Fibroblast of skin of left quadriceps (primary cell): ENCODE measurements at regions not wholly inside any gene's neighbourhood (a gene's known extent, or its start where the extent isn't known, plus 50 kb on each side); places are given as distances from the start of the nearest gene placed in this dataset.

Source experiments
- DNase-seq, 2 experiments: peaks; one replicate each; pipeline ENCODE4 v3.0.0-alpha.2; 2013; ENCODE audit warnings: low read depth in 2 of 2

DNA sequence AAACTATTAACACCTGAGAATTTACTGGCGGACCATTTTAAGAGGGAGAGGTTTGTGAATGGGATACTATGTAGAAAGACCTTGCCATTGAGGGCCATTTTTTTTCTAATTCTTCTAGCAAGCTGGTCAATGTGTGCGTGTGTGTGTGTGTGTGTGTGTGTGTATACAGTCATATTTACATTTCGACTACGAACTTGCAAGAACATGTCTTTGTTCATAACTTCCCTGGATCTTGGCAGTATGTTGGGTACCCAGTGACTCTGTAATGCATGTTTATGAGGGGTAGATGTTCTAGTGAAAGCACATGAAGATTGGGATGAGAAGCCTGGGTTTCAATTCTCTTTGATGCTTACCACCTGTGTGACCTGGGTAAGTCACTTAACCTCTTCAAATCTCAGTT, 133.6 kb downstream of the UBE2E3 start:
- DNase-seq = no peak

DNA sequence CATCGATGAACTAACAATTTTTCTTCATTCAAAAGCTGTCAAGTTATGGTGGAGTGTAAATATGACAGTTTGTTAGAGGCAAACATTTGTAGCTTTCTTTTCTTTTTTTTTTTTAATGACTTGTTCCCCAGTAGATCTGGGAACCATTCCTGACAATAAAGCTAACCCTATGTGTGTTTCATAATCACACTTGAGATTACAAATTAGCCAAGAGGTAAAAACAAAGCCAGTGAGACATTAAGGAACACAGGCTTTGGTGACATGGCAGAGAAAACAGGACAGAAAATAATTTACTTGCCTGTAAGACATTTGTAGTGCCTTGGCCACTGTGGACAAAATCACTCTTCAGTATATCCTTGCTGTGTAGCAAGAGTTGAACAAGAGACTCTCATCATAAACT, 135.9 kb downstream of the UBE2E3 start:
- DNase-seq = no peak

DNA sequence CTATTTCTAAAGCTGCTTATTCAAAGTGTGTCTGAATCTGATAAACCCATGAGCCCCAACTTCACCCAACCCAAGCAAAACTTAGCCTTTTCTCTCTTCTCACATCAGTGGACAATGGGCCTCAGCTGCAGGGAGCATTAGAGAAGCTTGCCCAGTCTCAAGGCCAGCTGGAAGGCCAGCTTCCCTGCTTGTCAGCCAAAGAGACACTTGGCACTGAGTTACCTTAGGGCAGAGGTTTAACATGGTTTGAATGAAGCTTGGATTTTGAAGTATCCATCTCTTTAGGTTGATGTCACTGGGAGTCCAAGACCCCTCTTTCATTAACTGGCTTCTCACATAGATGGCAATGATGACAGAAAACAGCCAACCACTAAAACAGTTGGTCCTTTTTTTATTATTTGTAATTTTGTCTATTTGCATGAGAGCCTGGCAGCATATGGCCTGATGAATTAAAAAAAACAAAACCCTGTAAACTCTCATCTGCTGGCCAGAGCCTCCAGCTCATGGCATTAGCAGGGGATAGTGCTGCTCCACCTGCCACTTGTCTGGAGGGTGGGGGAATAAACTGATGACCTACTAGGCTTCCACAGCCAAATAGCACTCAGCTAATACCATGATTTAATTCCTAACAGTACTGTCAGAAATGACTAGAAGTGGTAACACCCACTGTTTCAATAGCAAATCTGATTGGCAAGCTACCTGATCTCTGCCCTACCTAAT, 137.0 kb downstream of the UBE2E3 start:
- DNase-seq = no peak

DNA sequence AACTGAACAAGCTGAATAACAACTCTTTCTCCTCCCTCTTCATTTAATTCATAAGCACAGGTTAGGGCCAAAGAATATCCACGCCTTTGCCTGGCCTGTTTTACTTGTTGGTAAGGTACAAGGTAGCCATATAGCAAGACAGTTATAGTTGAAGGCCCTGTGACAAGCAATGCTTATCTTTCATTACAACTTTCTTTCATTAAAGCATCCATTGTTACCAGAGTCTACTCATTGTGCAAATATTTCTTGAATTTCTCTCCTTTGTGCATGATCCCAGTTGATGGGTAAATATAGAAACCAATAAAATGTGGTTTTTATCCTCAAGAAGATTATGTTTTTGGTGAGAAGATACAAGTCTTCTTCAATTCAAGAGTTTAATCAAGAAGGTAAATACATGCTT, 140.2 kb downstream of the UBE2E3 start:
- DNase-seq = no peak

DNA sequence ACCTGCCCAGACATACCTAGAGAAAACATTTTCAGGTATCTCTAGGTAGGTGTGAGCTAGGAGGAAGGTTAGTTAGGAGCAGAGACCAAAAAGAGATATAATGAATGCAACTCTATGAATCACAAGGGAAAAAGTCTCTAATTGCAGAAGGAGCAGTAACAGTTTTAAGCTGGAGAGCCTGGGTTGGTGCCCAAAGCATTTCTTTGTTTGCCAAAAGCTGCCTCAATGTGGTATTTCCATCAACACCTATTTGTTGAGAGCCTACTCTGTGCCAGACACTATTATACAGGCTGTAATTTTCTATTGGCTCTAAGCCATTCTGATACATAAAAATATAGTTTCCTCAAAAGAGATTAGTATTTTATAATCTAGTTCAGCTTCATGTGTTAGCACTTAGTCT, 141.6 kb downstream of the UBE2E3 start:
- DNase-seq = no peak

DNA sequence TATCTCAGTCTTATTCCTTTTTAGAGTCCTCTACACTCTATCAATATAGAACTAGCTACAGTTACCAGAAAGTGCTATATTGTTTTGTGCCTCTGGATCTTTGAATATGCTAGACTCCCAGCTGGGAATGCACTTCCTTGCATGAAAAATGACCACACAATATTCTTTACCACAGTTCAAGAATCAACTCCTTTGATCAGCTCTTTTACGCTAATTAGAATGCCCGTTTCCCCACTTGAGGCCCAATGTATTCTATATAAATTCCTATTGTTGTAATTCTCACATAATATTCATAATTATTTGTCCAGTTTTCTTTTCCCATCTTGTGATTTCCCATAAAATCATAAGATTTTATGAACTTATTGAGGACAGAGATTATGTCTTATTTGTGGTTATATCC, 142.2 kb downstream of the UBE2E3 start:
- no peak for DNase-seq

DNA sequence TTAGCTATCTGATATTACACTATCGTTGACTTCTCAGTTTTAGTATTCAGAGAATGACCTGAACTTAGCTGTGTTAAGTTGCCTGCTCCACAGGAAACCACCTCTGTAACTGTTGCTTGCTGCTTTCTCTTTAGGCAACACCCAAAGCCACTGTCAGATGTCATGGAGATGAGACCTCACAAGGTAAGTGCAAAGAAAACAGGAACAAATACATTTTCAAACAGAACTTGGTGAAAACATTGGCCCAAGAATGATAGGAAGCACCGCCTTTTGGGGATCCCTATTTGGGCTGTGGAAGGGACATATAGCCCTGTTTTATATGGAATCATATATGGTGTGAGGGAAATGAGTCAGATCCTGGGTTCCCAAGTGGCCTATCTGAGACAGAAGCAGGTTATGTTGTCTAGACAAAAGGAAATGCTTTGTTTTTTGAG, 143.4 kb downstream of the UBE2E3 start:
- peak in 1 of 2 experiments; percentile 16 for DNase-seq

DNA sequence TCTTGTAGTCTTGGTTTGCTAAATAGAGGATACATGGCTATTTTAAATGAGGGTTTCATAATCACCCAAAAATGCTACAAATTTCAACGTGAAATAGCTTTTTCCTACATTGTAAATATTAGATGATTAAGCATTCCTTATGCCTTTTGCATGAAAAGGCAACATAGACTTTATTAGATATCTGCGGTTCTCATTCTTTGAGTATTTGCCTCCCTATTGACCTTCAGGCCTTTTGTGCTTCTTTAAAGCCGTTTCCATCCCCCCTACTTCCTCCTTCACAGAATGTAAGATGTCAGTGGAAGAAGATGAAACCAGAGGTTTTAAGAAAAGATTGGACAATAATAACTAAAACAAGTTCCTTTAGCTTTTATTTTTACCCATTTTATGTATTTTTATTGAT, 144.1 kb downstream of the UBE2E3 start:
- DNase-seq = peak in 1 of 2 experiments; percentile 15

DNA sequence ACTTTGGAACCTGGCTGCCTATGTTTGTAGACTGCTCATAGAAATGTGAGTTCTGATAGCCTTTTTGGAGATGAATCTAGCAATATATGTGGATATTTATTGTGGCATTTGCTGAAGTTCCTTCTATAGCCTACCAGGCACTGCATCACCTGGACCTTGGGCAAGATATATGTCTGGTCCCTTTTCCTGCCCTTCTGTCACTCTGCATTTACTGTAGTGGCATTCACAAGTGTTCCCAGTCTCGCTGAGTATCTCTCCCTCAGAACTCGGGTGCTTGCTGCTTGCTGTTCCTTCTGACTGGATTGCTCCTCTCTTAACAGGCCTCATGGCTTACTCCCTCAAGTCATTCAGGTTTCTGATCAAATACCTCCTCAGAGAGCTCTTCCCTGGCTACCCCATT, 145.0 kb downstream of the UBE2E3 start:
- DNase-seq = no peak

DNA sequence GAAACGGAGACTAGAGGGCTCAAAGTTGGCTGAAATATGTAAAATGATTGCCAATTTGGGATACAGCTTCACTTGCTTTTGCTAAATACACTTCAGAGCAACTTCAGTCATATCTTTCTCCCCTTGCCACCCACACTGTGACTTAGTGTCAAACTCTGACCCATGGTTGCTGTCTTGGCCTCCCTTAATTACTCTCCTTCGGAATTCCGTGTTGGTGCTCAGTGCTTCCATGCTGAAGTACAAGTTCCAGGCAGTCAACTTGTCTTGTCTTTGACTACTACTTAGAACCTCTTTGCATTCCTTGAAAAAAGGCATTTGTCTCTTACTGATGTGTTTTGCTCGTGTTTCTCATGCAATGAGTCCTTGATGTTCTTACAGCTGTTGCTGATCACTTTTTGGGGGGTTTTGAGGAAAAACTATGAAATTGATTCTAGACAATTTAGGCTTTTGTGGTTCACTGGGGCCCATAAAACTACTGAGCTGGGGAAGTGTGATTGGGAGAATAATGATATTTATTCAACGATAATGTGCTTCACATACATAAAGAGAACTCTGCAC, 146.0 kb downstream of the UBE2E3 start:
- DNase-seq = no peak

DNA sequence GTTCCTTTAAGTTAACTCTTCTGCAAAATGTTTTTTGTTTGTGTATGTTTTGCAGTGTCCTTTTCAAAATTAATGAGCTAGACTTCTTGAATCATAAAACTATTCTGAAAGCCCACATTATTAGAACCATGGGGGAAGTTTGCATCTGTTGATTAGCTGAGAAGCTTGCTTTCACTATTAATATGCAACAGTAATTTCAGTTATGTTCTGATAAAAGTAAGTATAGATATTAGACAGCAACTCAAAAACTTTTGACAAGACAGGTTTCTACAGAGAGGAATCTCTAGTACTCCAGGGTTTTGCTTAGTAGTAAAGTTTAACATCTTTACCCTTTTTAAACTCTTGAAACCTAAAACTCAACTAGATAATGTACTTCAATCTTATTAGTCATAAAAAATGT, 147.8 kb downstream of the UBE2E3 start:
- no peak for DNase-seq

DNA sequence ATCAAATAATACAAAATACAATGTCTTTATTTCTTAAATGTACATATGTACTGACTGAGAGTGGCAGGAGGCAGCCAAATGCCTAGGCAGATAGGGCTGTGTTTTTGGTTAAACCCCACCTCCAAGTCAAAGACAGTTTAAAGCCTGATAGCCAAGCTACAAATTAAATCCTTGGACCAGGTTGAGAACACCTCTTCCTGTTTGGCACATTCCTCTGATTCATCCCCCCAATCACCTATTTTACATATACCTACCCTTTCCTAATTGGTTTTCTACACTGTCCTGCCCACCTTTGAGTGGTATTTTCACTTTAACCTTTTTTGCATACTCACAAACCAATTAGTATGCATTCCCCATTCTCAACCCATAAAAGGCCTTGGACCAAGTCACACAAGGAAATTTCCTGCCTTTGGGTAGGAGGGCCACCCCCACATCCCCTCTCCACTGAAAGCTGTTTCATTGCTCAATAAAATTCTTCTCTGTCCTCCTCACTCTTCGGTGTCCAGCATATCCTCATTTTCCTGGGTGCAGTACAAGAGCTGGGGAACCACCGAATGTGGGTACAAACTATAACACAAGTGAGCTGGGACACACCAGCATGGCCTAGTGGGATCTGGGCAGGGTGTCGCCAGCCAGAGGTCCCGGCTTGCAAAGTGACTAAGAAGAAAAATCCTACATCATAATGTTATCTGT, 149.1 kb downstream of the UBE2E3 start:
- DNase-seq = no peak

DNA sequence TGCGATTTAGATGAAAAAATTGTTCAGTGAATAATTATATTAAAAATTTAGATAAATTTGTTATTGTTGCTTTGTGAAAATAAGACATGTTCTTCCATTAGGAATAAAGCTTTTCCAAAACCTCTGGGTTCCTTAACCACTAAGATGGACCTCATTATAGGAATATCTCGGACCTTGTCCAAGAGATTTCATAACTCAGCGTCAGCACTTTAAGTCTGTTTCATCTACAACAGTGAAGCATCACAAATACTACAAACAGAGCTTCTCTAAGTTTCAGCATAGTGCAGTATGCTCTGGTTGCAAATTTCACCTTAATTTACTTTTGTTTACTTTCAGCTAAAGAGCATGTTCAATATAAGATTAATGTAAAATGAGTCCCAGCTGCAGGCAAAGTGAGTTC, 150.3 kb downstream of the UBE2E3 start:
- no peak for DNase-seq

DNA sequence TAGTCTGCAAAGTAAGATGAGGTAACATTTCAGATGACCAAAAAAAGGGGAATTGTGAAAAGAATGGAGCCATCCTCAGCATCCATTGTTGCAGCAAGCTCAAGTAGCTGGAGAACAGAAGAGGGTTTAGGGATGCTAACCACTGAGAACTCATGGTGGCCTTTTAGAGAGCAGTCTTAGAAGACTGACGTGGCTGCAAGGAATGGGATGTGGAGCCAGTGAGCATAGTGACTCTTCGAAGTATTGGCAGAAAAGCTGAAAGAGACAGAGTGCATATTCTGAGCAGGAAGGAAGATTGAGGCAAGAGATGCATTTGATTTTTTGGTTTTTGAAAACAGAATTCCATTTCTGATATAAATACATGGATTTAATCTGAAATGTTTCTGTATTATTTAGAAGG, 151.2 kb downstream of the UBE2E3 start:
- no peak for DNase-seq

DNA sequence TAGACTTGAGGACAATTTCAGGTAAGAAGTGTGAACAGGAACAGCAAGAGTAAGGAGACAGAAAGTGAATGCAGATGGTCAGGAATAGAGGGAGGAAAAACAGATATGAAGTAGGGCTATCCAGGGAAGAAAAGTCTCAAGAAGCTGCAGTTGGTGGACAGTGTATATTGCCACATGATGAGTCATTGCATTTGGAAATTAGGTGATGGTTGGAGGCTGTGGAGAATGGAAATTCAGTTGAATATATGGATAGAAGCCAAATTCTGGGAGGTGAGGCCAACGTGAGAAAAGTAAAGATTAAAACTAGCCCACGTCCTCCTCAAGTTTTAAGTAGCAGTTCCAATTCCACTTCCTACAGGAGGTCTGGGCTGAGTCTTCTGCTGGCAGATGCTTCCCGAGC, 158.4 kb downstream of the UBE2E3 start:
- no peak for DNase-seq

DNA sequence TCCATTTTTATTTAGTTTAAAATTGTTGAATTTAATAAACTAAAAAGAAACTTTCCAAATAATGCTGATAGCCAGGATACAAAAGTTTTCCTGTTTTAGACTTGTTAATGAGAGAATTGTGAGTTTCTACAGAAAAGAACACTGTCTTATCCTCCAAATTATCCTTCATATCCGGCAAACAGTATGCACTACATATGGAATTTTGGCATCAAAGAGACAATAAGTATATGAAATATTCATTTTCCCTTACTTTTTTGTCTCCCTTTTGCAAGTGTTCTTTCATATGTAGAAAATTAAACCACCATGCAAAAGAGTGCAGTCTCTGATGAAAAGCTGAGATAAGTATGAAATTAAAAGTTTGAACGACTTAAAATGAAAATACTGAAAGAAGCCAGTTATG, 159.4 kb downstream of the UBE2E3 start:
- no peak for DNase-seq

DNA sequence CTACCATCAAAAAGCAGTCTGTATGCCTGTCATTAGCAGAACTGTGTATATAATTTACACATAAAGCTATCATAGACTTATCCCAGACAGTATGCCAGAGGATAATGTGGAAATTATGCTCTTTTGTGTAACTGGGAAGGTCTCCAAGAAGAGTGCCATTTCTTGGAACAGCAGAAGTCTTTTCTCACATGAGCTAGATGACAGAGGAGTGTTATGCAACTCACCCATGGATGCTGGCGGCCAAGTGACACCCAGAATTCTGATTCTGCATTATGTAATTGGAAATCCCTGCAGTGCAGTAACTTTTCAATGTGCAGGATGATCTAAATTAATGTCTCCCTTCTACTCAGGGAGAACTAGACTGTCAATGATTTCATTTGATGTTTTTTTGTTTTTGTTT, 160.0 kb downstream of the UBE2E3 start:
- no peak for DNase-seq

DNA sequence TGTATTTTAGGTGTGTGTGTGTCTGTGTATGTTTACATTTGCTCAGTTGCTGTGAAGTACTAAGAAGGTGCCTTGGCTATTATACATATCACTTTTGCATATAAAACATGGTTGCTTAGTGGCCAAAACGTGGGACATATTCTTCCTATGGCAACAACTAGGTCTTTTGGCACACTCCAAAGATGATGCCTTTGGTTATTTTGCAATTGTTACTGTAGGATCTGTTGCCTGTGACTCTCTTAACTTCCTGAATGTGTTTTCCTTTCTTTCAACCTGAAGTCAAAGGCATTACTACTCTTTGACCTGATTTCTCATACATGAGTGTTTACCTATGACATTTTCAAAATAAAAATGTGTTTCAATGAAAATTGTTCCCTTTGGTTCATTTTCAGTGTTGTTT, 160.5 kb downstream of the UBE2E3 start:
- no peak for DNase-seq

DNA sequence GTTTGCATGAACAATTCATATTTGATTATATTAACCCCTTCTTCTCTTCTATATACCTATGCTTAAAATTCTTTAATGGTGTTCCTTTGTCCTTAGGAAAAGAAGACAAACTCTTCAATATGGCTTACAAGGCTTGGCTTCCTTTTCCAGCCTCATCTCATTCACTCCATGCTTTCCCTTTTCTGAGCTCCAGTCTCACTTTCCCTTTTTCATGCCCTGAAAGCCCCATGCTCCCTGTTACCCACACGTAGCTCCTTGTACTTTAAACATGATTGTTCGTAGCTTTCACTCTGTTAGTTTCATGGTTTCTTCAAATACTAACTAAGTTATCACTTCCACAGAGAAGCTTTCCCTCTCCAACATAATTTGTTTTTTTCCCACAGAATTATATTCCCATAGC, 161.3 kb downstream of the UBE2E3 start:
- DNase-seq = no peak

DNA sequence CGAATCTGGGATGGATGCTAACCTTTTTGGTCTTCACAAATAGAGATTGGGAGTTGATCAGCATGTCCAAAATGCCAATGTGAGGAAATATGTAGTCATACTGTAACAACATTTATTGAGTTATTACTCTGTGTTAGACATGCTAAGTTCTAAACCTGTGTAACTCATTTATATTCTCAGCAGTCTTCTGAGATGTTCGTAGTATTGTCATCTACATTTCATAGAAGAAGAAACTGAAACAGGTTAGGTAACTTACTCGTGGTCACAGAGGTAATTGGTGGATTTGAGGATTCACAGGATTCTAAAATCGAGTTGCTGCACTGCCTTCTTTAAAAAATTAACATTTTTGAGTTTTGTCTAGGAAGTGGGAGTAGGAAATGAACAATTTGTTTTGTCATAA, 162.1 kb downstream of the UBE2E3 start:
- DNase-seq = no peak

DNA sequence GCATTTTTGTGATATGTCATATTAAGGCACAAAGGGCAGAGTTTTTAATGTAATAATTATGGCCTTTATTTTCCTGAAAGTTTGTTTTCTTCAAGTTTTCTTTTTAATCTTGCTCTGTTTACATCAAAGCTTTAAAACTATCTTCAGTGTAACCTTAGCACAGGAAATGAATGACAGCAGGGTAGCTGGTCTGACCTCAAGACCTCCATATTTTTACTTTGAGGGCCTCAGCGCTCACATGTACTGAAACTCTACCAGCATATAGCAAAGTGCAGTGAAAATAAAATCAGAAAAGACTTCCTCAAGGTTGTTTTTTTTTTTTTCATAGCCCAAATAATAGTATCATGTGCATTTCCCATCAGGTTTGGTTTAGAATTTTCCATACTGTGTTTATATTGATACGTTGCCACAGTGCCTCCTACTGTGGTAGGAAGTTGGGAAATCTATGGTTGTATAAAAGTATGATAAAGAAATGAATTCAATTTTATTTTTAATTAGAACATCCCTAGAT, 163.4 kb downstream of the UBE2E3 start:
- no peak for DNase-seq

DNA sequence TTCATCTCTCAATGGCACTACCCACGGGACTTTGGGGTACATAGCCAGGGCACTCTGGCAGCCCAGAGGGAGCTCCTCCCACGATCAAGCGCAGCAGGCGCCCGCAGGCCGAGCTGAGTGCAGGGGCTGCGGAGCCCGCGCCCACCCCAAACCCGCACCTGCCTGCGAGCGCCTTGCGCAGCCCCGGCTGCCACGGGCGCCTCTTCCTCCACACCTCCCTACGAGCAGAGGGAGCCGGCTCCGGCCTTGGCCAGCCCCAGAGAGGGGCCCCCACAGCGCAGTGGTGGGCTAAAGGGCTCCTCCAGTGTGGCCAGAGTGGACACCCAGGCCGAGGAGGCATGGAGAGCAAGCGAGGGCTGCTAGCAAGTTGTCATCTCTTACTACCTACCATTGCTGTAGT, 165.2 kb downstream of the UBE2E3 start:
- no peak for DNase-seq

DNA sequence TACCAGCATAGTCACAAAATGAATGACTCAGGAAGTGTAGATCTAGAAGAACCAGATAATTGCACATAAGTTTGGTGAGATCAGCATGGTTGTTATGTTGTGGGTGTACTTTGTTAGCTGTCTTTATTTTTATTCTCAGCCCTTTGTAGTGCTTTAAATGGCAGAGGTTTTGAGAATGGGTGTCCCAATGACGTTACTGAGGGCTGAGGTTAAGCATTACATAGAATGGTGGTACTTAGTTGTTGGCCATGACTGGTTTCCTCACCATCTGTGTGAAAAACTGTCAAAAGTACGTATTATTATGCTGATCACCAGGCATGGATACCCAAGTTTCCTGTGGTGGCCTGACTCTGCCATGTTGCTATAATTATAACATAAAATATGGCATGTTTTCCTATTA, 165.8 kb downstream of the UBE2E3 start:
- DNase-seq = no peak
